Panc1 (cell line): ENCODE measurements at regions not wholly inside any gene's neighbourhood (a gene's known extent, or its start where the extent isn't known, plus 50 kb on each side); places are given as distances from the start of the nearest gene placed in this dataset.

ENCODE experiments used
- POLR2AphosphoS5 ChIP-seq: IDR thresholded peaks from 2 replicates; pipeline ENCODE4 v1.6.1; 2012; ENCODE audit warnings: mild to moderate bottlenecking, low read depth, low read length, moderate library complexity
- SIN3A ChIP-seq: IDR thresholded peaks from 2 replicates; pipeline ENCODE4 v1.6.1; 2012; ENCODE audit warnings: low read depth, mild to moderate bottlenecking, low read length, moderate library complexity, borderline replicate concordance; ENCODE audit not compliant: insufficient read depth
- TCF7L2 ChIP-seq: IDR thresholded peaks from 2 replicates; pipeline ENCODE4 v1.6.1; 2011; ENCODE audit warnings: mild to moderate bottlenecking, low read depth, low read length, inconsistent platforms
- TF ChIP-seq, protein P1 (sequence below): fragments of 450-650 bp; IDR thresholded peaks from 2 replicates; pipeline ENCODE4 v1.5.1; 2017; ENCODE audit warnings: mild to moderate bottlenecking
- TF ChIP-seq, protein P2 (sequence below), 2 experiments: IDR thresholded peaks; 2 replicates each; pipeline ENCODE4 v1.6.1; 2011 to 2012; ENCODE audit warnings: low read depth in 2 of 2, control low read depth in 1 of 2, low read length in 1 of 2, mild to moderate bottlenecking in 1 of 2, moderate library complexity in 1 of 2; ENCODE audit not compliant: insufficient read depth in 1 of 2

DNA sequence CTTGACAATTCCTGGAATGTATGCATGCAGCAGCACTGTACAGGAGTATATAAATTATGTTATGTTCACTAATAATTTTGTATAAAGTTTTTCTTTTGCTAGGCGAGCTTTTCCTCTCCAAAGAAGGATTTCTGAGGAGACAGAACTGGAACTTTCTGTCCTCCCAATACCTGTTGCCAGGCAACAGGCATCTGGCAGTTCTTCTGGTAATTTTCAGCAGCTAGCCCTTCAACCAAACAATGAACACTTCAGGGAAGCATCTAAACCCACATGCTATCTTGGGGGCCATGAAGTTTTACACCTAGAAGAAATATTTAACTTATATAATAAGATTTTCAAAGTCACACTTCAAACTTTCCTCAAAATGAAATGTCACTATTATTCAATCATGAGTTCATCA lies 162.9 kb upstream of the SYT10 start:
- TF ChIP-seq, protein P1, sequence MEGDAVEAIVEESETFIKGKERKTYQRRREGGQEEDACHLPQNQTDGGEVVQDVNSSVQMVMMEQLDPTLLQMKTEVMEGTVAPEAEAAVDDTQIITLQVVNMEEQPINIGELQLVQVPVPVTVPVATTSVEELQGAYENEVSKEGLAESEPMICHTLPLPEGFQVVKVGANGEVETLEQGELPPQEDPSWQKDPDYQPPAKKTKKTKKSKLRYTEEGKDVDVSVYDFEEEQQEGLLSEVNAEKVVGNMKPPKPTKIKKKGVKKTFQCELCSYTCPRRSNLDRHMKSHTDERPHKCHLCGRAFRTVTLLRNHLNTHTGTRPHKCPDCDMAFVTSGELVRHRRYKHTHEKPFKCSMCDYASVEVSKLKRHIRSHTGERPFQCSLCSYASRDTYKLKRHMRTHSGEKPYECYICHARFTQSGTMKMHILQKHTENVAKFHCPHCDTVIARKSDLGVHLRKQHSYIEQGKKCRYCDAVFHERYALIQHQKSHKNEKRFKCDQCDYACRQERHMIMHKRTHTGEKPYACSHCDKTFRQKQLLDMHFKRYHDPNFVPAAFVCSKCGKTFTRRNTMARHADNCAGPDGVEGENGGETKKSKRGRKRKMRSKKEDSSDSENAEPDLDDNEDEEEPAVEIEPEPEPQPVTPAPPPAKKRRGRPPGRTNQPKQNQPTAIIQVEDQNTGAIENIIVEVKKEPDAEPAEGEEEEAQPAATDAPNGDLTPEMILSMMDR = no peak
- TF ChIP-seq POLR2AphosphoS5 = no peak
- TF ChIP-seq SIN3A = no peak
- TF ChIP-seq, protein P2, sequence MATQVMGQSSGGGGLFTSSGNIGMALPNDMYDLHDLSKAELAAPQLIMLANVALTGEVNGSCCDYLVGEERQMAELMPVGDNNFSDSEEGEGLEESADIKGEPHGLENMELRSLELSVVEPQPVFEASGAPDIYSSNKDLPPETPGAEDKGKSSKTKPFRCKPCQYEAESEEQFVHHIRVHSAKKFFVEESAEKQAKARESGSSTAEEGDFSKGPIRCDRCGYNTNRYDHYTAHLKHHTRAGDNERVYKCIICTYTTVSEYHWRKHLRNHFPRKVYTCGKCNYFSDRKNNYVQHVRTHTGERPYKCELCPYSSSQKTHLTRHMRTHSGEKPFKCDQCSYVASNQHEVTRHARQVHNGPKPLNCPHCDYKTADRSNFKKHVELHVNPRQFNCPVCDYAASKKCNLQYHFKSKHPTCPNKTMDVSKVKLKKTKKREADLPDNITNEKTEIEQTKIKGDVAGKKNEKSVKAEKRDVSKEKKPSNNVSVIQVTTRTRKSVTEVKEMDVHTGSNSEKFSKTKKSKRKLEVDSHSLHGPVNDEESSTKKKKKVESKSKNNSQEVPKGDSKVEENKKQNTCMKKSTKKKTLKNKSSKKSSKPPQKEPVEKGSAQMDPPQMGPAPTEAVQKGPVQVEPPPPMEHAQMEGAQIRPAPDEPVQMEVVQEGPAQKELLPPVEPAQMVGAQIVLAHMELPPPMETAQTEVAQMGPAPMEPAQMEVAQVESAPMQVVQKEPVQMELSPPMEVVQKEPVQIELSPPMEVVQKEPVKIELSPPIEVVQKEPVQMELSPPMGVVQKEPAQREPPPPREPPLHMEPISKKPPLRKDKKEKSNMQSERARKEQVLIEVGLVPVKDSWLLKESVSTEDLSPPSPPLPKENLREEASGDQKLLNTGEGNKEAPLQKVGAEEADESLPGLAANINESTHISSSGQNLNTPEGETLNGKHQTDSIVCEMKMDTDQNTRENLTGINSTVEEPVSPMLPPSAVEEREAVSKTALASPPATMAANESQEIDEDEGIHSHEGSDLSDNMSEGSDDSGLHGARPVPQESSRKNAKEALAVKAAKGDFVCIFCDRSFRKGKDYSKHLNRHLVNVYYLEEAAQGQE (IDR thresholded peaks at IDR 0.05; ENCODE audit: insufficient read depth in 1 of 2, low read depth in 2 of 2, low read length in 1 of 2) = no peak
- no peak for TF ChIP-seq TCF7L2
